Ovary (tissue), 7 donors: ENCODE measurements at regions not wholly inside any gene's neighbourhood (a gene's known extent, or its start where the extent isn't known, plus 50 kb on each side); places are given as distances from the start of the nearest gene placed in this dataset.
"Not testable (repeated sequence)": the region's sequence is repeated elsewhere in the genome, so short reads cannot be mapped to it uniquely, and the experiment has no call there.

Experiments used
- DNase-seq, 5 donors: peaks; one replicate each; pipeline ENCODE4 v3.0.0-alpha.2; 2019 to 2020
- H3K27ac ChIP-seq, 2 donors: fragments of 200-600 bp; one replicate each; pipeline versions ENCODE4 v1.5.1 to v1.8.0; 2019 to 2022
- H3K27me3 ChIP-seq: fragments of 200-600 bp; one replicate; pipeline ENCODE4 v1.8.0; 2022
- H3K36me3 ChIP-seq: fragments of 200-600 bp; sonication (generic); one replicate; pipeline ENCODE4 v1.5.1; 2019
- H3K4me1 ChIP-seq: one replicate; pipeline ENCODE4 v1.8.1; 2013; ENCODE audit warnings: mild to moderate bottlenecking, moderate library complexity; ENCODE audit not compliant: insufficient read depth
- H3K4me3 ChIP-seq: fragments of 200-600 bp; sonication (generic); one replicate; pipeline ENCODE4 v1.5.1; 2017
- H3K9me3 ChIP-seq, 2 donors: fragments of 200-600 bp in 1 of 2; sonication (generic) in 1 of 2; one replicate each; pipeline versions ENCODE4 v1.5.1 to v1.8.1; 2013 to 2019; ENCODE audit warnings: mild to moderate bottlenecking in 1 of 2, moderate library complexity in 1 of 2
- EP300 ChIP-seq: sonication (generic); formaldehyde crosslinking; IDR thresholded peaks from one replicate; pipeline ENCODE4 v1.6.1; 2017; ENCODE audit warnings: antibody characterized with exemption
- POLR2A ChIP-seq: fragments of 450-650 bp; IDR thresholded peaks from one replicate; pipeline ENCODE4 v1.6.1; 2017; ENCODE audit warnings: antibody characterized with exemption, mild to moderate bottlenecking, moderate library complexity
- WGBS, 3 donors: extraction: QIAGEN DNeasy Blood & Tissue Kit in 1 of 3; methylation state at CpG; one replicate each; pipeline versions ENCODE4 v1.1.5 to v1.1.7; 2013 to 2017; 5-methylcytosine and 5-hydroxymethylcytosine counted together
- intact Hi-C, 4 donors: fragments of 100-400 bp; cut with DNase I; formaldehyde crosslinking; loops; one replicate each; pipeline versions ENCODE4 v1.11.0 to v1.15.1; 2022 to 2023
- TF ChIP-seq, protein P1 (sequence below), 3 donors: fragments of 450-650 bp in 2 of 3; fragments of 200-600 bp in 1 of 3; IDR thresholded peaks; one replicate each; pipeline versions ENCODE4 v1.5.1 to v1.8.0; 2016 to 2022; ENCODE audit warnings: antibody characterized with exemption in 3 of 3, mild to moderate bottlenecking in 1 of 3
- donor health status: DM: no; HTN: no; CAD: no; lungs with moderate emphysema.
- donor health status: DM: no; HTN: no; CAD: no.
- donor health status: Bipolar disorder and iron deficiency.
- donor health status: DM: no; HTN: no; CAD: no.
- donor health status: DM: yes; HTN: yes; CAD: no.

DNA sequence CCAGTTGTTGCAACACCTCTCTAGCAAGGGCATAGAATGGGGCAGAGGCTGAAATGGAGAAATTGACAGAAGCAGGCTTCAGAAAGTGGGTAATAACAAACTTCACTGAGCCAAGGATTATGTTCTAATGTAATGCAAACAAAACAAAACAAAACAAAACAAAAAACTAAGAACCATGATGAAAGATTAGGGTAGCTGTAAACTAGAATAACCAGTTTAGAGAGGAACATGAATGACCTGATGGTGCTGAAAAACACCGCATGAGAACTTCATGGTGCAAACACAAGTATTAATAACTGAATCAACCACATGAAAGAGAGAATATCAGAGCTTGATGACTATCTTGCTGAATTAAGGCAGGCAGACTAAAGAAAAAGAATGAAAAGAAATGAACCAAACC lies 1707.7 kb downstream of the BRINP3 start:
- no peaks in the 10 kb centered on the region for H3K36me3 ChIP-seq

DNA sequence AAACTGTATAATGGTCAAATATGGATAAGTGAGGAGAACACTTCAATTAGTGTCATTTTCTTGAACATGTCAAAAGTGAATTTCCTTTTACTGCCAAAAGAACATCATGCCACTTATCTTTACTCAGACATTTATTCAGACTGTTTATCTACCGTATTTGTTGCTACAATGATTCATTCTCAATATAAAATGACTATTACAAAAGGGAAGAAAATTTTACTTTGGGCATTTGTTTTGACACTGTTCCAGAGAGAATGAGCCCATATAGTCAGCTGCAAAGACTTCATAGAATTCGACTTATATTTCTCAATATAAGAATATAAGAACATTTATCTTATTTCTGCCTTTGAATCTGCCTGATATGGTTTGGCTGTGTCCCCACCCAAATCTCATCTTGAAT lies 1699.1 kb downstream of the BRINP3 start:
- Histone ChIP-seq H3K27ac (no peak overlapping the region), H3K4me3 (no peak overlapping the region), H3K36me3 (no peaks in the 10 kb centered on the region), H3K4me1 (no peaks in the 10 kb centered on the region), H3K9me3 (no peaks in the 10 kb centered on the region), H3K27me3 (no peaks in the 10 kb centered on the region)
- WGBS, 3 donors, result 30 to 37% (median 35%) methylated on average over 2 of the region's 2 CpGs
- TF ChIP-seq POLR2A, result no peak
- TF ChIP-seq, protein P1, sequence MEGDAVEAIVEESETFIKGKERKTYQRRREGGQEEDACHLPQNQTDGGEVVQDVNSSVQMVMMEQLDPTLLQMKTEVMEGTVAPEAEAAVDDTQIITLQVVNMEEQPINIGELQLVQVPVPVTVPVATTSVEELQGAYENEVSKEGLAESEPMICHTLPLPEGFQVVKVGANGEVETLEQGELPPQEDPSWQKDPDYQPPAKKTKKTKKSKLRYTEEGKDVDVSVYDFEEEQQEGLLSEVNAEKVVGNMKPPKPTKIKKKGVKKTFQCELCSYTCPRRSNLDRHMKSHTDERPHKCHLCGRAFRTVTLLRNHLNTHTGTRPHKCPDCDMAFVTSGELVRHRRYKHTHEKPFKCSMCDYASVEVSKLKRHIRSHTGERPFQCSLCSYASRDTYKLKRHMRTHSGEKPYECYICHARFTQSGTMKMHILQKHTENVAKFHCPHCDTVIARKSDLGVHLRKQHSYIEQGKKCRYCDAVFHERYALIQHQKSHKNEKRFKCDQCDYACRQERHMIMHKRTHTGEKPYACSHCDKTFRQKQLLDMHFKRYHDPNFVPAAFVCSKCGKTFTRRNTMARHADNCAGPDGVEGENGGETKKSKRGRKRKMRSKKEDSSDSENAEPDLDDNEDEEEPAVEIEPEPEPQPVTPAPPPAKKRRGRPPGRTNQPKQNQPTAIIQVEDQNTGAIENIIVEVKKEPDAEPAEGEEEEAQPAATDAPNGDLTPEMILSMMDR (IDR thresholded peaks at IDR 0.05), result no peak
- TF ChIP-seq EP300, result no peak
- intact Hi-C loops, result no loop called here
- no peak for DNase-seq

More for the DNA sequence above, 1707.7 kb downstream of the BRINP3 start:
- no peaks in the 10 kb centered on the region for H3K4me1 ChIP-seq
- intact Hi-C loops, result no loop called here
- H3K27me3 ChIP-seq, result no peaks in the 10 kb centered on the region
- H3K4me3 ChIP-seq, result no peak overlapping the region
- 92 to 100% (median 99%) methylated on average over 1 of the region's 1 CpG for WGBS, 3 donors
- no peak for DNase-seq
- H3K27ac ChIP-seq, result no peak overlapping the region
- H3K9me3 ChIP-seq, result no peaks in the 10 kb centered on the region
- no peak for TF ChIP-seq POLR2A
- TF ChIP-seq EP300, result no peak
- TF ChIP-seq, protein P1 (IDR thresholded peaks at IDR 0.05), result no peak

DNA sequence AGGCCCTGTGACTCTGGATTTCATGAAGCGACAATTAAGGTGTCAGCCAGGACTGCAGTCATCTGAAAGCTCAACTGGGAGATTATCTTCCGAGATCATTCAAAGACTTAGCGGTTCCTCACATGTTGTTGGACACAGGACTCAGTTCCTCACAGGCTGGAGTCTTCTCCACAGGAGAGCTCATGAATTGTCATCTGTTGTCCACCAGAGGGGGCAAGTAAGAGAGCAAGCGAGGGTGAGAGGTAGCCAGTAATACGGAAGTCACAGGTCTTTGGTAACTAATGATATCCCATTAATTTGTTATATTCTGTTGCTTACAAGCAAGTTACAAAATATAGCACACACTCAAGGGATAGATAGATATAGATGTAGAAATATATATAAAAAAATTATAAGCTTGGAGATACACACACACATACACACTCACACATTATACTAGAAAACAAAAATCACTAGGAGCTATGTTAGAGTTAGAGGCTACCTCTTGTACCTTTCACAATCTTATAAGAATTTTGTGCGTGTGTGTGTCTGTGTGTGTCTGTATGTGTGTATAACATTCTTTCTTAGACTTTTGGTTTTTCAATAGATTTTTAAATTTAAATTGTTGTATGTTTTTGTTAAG lies 1695.3 kb downstream of the BRINP3 start:
- H3K36me3 ChIP-seq, result no peaks in the 10 kb centered on the region
- H3K4me1 ChIP-seq, result no peaks in the 10 kb centered on the region
- H3K4me3 ChIP-seq, result no peak overlapping the region
- no peaks in the 10 kb centered on the region for H3K9me3 ChIP-seq
- no peak overlapping the region for H3K27ac ChIP-seq
- no peak for DNase-seq
- WGBS, 3 donors, result 66 to 74% (median 73%) methylated on average over 6 of the region's 6 CpGs
- intact Hi-C loops, result no loop called here
- TF ChIP-seq EP300 (no peak), POLR2A (no peak)
- TF ChIP-seq, protein P1 (IDR thresholded peaks at IDR 0.05), result no peak
- no peaks in the 10 kb centered on the region for H3K27me3 ChIP-seq

DNA sequence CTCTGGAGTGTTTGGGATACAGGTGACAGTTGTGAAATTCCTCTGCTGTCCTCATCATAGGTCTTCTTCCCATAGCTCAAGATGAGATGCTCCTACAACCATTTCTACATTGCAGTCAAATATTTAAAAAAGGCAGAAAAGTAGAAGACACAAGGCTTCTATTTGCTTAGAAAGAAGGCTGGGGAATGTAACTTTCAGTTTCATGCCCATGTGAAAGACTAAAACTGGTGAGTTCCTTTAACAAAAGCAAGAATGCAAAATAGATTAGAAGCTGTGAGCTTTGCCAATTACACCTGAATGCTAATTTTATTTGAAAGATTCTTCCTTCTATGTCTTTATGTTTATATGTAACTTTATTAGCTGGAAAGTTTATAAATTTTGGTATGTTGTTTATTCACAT lies 1682.7 kb downstream of the BRINP3 start:
- Histone ChIP-seq H3K36me3 (no peaks in the 10 kb centered on the region), H3K4me3 (no peak overlapping the region), H3K4me1 (no peaks in the 10 kb centered on the region), H3K27ac (no peak overlapping the region), H3K9me3 (no peaks in the 10 kb centered on the region), H3K27me3 (no peaks in the 10 kb centered on the region)
- no peak for DNase-seq
- TF ChIP-seq POLR2A (no peak), EP300 (no peak)
- TF ChIP-seq, protein P1 (IDR thresholded peaks at IDR 0.05), result no peak
- intact Hi-C loops, result no loop called here

DNA sequence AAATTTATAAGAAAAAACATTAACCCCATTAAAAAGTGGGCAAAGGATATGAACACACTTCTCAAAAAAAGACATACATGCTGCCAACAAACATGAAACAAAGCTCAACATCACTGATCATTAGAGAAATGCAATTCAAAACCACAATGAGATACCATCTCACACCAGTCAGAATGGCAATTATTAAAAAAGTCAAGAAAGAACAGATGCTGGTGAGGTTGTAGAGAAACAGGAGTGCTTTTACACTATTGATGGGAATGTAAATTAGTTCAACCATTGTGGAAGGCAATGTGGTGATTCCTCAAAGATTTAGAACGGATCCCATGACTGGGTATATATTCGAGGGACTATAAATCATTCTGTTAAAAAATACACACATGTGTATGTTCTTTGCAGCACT lies 1665.5 kb downstream of the BRINP3 start:
- H3K9me3 ChIP-seq, H3K4me3 ChIP-seq, H3K36me3 ChIP-seq, H3K4me1 ChIP-seq, H3K27ac ChIP-seq, DNase-seq, intact Hi-C loops, H3K27me3 ChIP-seq: not testable (repeated sequence)
- WGBS, 3 donors, result 80 to 88% (median 85%) methylated on average over 2 of the region's 2 CpGs

DNA sequence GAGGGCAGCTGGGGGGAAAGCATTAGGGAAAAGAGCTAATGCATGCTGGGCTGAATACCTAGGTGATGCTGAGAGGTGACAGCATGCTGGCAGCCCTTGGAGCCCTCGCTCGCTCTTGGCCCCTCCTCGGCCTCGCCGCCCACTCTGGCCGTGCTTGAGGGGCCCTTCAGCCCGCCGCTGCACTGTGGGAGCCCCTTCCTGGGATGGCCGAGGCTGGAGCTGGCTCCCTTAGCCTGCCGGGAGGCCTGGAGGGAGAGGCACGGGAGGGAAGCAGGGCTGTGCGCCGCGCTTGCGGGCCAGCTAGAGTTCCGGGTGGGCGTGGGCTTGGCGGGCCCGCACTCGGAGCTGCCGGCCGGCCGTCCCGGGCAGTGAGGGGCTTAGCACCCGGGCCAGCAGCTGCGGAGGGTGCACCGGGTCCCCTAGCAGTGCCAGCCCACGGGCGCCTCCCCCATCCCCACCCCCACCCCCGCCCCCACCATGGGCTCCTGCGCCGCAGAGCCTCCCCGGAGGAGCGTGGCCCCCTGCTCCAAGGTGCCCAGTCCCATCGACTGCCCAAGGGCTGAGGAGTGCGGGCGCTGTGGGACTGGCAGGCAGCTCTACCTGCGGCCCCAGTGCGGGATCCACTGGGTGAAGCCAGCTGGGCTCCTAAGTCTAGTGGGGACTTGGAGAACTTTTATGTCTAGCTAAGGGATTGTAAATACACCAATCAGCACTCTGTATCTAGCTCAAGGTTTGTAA lies 1664.7 kb downstream of the BRINP3 start:
- H3K36me3 ChIP-seq, H3K4me1 ChIP-seq, H3K4me3 ChIP-seq, DNase-seq, H3K9me3 ChIP-seq, H3K27me3 ChIP-seq, H3K27ac ChIP-seq, intact Hi-C loops: not testable (repeated sequence)
- WGBS, 3 donors, result 96 to 97% (median 97%) methylated on average over 27 to 39 of the region's 39 CpGs
